Mesenchymal stem cell (in vitro differentiated cells and primary cell): ENCODE measurements at regions not wholly inside any gene's neighbourhood (a gene's known extent, or its start where the extent isn't known, plus 50 kb on each side); places are given as distances from the start of the nearest gene placed in this dataset.

Experiments used
- DNase-seq: peaks from one replicate; pipeline ENCODE4 v3.0.0-alpha.2; 2013
- H2AFZ ChIP-seq: one replicate; pipeline ENCODE4 v1.6.1; 2013; ENCODE audit warnings: low read depth, mild to moderate bottlenecking, control low read depth, inconsistent platforms, low read length, moderate library complexity
- H2AK5ac ChIP-seq: 2 replicates; pipeline ENCODE4 v1.6.1; 2013; ENCODE audit warnings: low read length, moderate library complexity, mild to moderate bottlenecking, inconsistent platforms; ENCODE audit not compliant: severe bottlenecking
- H2BK120ac ChIP-seq: one replicate; pipeline ENCODE4 v1.6.1; 2013; ENCODE audit warnings: low read depth, mild to moderate bottlenecking, inconsistent platforms, low read length, moderate library complexity
- H2BK12ac ChIP-seq, 2 experiments: one replicate each; pipeline ENCODE4 v1.6.1; 2013; ENCODE audit warnings: inconsistent platforms in 2 of 2, low read length in 2 of 2, mild to moderate bottlenecking in 2 of 2, moderate library complexity in 2 of 2, control low read depth in 1 of 2
- H2BK15ac ChIP-seq: one replicate; pipeline ENCODE4 v1.6.1; 2013; ENCODE audit warnings: mild to moderate bottlenecking, low read depth, inconsistent platforms; ENCODE audit not compliant: poor library complexity, severe bottlenecking
- H2BK5ac ChIP-seq: 2 replicates; pipeline ENCODE4 v1.6.1; 2013; ENCODE audit warnings: low read depth, mild to moderate bottlenecking, low read length, control low read depth, inconsistent platforms; ENCODE audit not compliant: poor library complexity, severe bottlenecking
- H3K14ac ChIP-seq, 2 experiments: one replicate each; pipeline ENCODE4 v1.6.1; 2013; ENCODE audit warnings: inconsistent platforms in 2 of 2, low read length in 2 of 2, control low read depth in 1 of 2, mild to moderate bottlenecking in 1 of 2, moderate library complexity in 1 of 2
- H3K18ac ChIP-seq, 2 experiments: one replicate each; pipeline ENCODE4 v1.6.1; 2013; ENCODE audit warnings: inconsistent platforms in 2 of 2, low read length in 2 of 2, control low read depth in 1 of 2, low read depth in 1 of 2, mild to moderate bottlenecking in 1 of 2
- H3K23ac ChIP-seq, 2 experiments: one replicate each; pipeline ENCODE4 v1.6.1; 2013; ENCODE audit warnings: inconsistent platforms in 2 of 2, low read length in 2 of 2, mild to moderate bottlenecking in 2 of 2, moderate library complexity in 2 of 2, control low read depth in 1 of 2
- H3K27ac ChIP-seq: 2 replicates; pipeline ENCODE4 v1.5.1; 2013; ENCODE audit warnings: mild to moderate bottlenecking, moderate library complexity, low read length, control low read depth, inconsistent platforms; ENCODE audit not compliant: poor library complexity, severe bottlenecking
- H3K27me3 ChIP-seq, 2 experiments: 2 replicates each; pipeline versions ENCODE4 v1.6.1 to v1.7.0; 2013; ENCODE audit warnings: low read length in 2 of 2, mild to moderate bottlenecking in 2 of 2, moderate library complexity in 2 of 2, control low read depth in 1 of 2, inconsistent platforms in 1 of 2; ENCODE audit not compliant: control insufficient read depth in 1 of 2, insufficient read depth in 1 of 2
- H3K36me3 ChIP-seq, 2 experiments: 2 replicates each; pipeline versions ENCODE4 v1.6.1 to v1.7.0; 2013; ENCODE audit warnings: low read length in 2 of 2, control low read depth in 1 of 2, inconsistent platforms in 1 of 2, low read depth in 1 of 2, mild to moderate bottlenecking in 1 of 2; ENCODE audit not compliant: insufficient read depth in 2 of 2, control insufficient read depth in 1 of 2
- H3K4ac ChIP-seq, 2 experiments: one replicate each; pipeline ENCODE4 v1.6.1; 2013; ENCODE audit warnings: inconsistent platforms in 2 of 2, low read length in 2 of 2, mild to moderate bottlenecking in 2 of 2, moderate library complexity in 2 of 2, control low read depth in 1 of 2, low read depth in 1 of 2
- H3K4me1 ChIP-seq: 2 replicates; pipeline ENCODE4 v1.6.1; 2013; ENCODE audit warnings: low read depth, low read length, control low read depth; ENCODE audit not compliant: control insufficient read depth, insufficient read depth
- H3K4me2 ChIP-seq: 2 replicates; pipeline ENCODE4 v1.6.1; 2013; ENCODE audit warnings: low read length, mild to moderate bottlenecking, inconsistent platforms; ENCODE audit not compliant: poor library complexity, severe bottlenecking
- H3K4me3 ChIP-seq, 2 experiments: 2 replicates each; pipeline versions ENCODE4 v1.5.1 to v1.7.0; 2013; ENCODE audit warnings: low read length in 2 of 2, mild to moderate bottlenecking in 2 of 2, control low read depth in 1 of 2, low read depth in 1 of 2; ENCODE audit not compliant: insufficient read depth in 1 of 2
- H3K79me1 ChIP-seq: replicated peaks from 2 replicates; pipeline ENCODE4 v1.6.1; 2013; ENCODE audit warnings: mild to moderate bottlenecking, control low read depth, low read length, inconsistent platforms; ENCODE audit not compliant: poor library complexity, severe bottlenecking
- H3K9ac ChIP-seq: 2 replicates; pipeline ENCODE4 v1.7.0; 2013; ENCODE audit warnings: mild to moderate bottlenecking, low read length, moderate library complexity
- H3K9me3 ChIP-seq: 2 replicates; pipeline ENCODE4 v1.7.0; 2013; ENCODE audit warnings: mild to moderate bottlenecking, low read length; ENCODE audit not compliant: control insufficient read depth
- H4K8ac ChIP-seq: one replicate; pipeline ENCODE4 v1.6.1; 2013; ENCODE audit warnings: inconsistent platforms, mild to moderate bottlenecking, low read length, moderate library complexity
- H4K91ac ChIP-seq: one replicate; pipeline ENCODE4 v1.6.1; 2013; ENCODE audit warnings: mild to moderate bottlenecking, low read length, inconsistent platforms
- WGBS: methylation state at CpG from one replicate; pipeline ENCODE4 v1.1.7; 2013; ENCODE audit warnings: mixed read lengths; 5-methylcytosine and 5-hydroxymethylcytosine counted together

DNA sequence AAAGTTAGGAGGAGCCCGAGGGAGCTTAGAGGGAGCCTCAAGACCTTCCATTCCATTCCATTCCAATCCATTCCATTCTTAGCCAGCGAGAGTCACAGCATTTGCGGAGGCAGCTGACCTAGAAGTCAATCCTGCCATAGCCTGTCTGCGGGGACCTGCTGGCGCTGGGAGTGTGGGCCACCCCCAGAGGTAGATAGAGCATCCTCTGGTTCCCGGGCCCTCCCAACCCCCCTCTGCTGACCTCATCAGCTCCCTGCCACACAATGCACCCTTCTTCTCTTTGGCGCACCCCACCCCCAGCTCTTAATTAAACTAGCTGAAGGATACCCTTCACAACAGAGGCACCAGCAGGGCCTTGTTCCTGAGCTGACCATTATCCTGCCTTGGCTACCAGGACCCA, 152.5 kb upstream of the ZMIZ1 start:
- Histone ChIP-seq H2AK5ac (no peak overlapping the region), H3K14ac (no peak overlapping the region), H3K4me3 (no peak overlapping the region), H3K9me3 (no peaks in the 10 kb centered on the region), H3K27ac (no peak overlapping the region), H2BK5ac (no peak overlapping the region), H3K4ac (no peak overlapping the region), H2AFZ (no peak overlapping the region), H3K9ac (no peak overlapping the region), H3K27me3 (peaks cover 13 to 28% of the 10 kb centered on the region in 2 experiments), H3K36me3 (no peaks in the 10 kb centered on the region), H4K91ac (no peak overlapping the region), H3K18ac (no peak overlapping the region), H2BK12ac (no peak overlapping the region), H3K4me2 (no peak overlapping the region), H3K23ac (no peak overlapping the region), H3K79me1 (no peaks in the 10 kb centered on the region), H2BK120ac (no peak overlapping the region), H3K4me1 (peaks cover 8% of the 10 kb centered on the region), H2BK15ac (no peak overlapping the region), H4K8ac (no peak overlapping the region)
- WGBS, result 84% methylated on average over 7 of the region's 7 CpGs
- DNase-seq, result no peak

DNA sequence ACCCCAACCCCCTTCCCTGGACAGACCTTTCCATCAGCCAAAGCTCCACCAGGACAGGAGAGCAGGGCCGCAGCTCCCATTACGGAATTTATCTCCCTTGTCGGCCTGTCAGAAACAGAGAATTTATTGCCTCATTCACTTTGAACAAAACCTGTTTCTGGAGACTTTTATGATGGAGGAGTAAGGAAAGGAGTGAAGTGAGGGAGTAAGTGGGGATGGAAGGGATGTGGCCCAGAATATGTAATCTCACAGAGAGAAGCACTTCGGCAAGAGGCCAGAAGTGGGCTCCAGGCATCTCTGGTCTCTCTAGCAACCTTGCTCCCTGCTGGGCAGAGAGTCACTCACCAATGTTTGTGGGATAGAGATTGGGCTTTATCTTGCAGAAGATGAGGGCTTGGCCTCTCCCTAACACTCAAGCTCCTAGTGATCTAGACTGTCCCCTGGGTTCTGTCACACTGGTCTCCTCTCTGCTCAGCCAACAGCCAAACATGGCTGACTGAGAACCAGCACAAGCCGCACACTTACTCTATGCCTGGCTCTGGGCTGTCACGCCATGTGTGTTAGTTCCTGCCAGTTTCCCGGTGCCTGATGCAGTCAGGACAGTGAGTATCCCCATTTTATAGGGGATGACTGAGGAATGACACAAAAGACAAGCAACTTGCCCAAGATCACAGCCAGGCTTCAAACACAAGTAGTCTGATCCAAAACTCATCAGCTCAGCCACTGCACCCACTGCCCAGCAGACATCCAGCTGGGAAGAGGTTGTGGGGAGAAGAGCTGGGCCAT, 149.4 kb upstream of the ZMIZ1 start:
- Histone ChIP-seq H3K27ac (no peak overlapping the region), H2BK12ac (no peak overlapping the region), H3K9me3 (no peaks in the 10 kb centered on the region), H3K36me3 (no peaks in the 10 kb centered on the region), H4K8ac (no peak overlapping the region), H3K27me3 (peaks cover 5 to 20% of the 10 kb centered on the region in 2 experiments), H3K18ac (no peak overlapping the region), H4K91ac (peak overlapping the region; percentile 55), H3K79me1 (no peaks in the 10 kb centered on the region), H3K9ac (no peak overlapping the region), H2BK5ac (no peak overlapping the region), H3K4ac (no peak overlapping the region), H3K4me1 (peaks cover 14% of the 10 kb centered on the region), H3K14ac (no peak overlapping the region), H2AK5ac (no peak overlapping the region), H3K23ac (no peak overlapping the region), H2AFZ (no peak overlapping the region), H2BK120ac (no peak overlapping the region), H2BK15ac (no peak overlapping the region), H3K4me3 (no peak overlapping the region), H3K4me2 (no peak overlapping the region)
- 77% methylated on average over 7 of the region's 7 CpGs for WGBS
- no peak for DNase-seq

DNA sequence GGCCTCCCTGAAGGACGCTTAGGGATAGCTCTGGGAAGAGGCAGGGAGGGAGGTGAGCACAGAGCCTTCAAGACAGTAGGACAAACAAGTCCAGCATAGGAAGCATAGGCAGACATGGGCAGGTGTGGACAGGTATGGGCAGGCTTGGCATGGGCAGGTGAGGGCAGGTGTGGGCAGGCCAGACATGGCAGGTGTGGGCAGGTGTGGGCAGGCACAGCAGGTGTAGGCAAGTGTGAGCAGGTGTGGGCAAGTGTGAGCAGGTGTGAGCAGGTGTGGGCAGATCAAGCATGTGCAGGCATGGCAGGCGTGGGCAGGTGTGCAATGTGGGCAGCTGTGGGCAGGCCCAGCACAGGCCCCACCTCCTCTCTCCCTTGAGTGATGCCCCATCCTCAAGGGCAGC, 148.8 kb upstream of the ZMIZ1 start:
- Histone ChIP-seq H3K79me1 (no peaks in the 10 kb centered on the region), H3K27me3 (peaks cover 0 to 20% of the 10 kb centered on the region in 2 experiments), H3K4me3 (no peak overlapping the region), H3K27ac (no peak overlapping the region), H2AFZ (no peak overlapping the region), H3K4ac (no peak overlapping the region), H2BK15ac (no peak overlapping the region), H3K9me3 (no peaks in the 10 kb centered on the region), H3K36me3 (no peaks in the 10 kb centered on the region), H3K23ac (no peak overlapping the region), H2AK5ac (no peak overlapping the region), H3K18ac (no peak overlapping the region), H3K14ac (peak overlapping the region in 1 of 2 experiments; percentile 56), H4K91ac (peak overlapping the region; percentile 53), H2BK120ac (no peak overlapping the region), H3K9ac (no peak overlapping the region), H4K8ac (no peak overlapping the region), H3K4me2 (no peak overlapping the region), H2BK12ac (peak overlapping the region in 1 of 2 experiments; percentile 40), H2BK5ac (no peak overlapping the region), H3K4me1 (peaks cover 13% of the 10 kb centered on the region)
- DNase-seq, result no peak
- 100% methylated on average over 2 of the region's 2 CpGs for WGBS

DNA sequence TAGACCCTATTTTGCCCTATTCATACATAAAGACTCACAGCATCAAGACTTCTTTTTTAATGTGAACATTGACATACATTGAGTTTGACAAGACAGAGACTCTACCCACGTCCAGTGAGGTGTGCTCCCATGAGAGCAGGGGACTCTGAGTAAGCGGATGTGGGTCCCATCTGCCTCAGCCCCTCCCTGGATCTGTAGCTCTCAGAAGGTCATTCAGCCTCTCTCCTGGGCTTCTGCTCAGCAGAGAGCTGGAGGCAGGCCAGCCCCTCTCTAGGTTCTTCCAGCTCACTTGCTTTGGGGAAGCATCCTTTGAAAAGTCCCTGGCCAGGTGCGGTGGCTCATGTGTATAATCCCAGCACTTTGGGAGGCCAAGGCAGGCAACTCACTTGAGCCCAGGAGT, 146.9 kb upstream of the ZMIZ1 start:
- no peak overlapping the region for H3K4me3 ChIP-seq
- H3K9me3 ChIP-seq, result no peaks in the 10 kb centered on the region
- WGBS, result 92% methylated on average over 3 of the region's 3 CpGs
- no peak overlapping the region for H3K4me2 ChIP-seq
- H2BK12ac ChIP-seq, result no peak overlapping the region
- H2BK5ac ChIP-seq, result no peak overlapping the region
- no peak for DNase-seq
- no peaks in the 10 kb centered on the region for H3K36me3 ChIP-seq
- no peak overlapping the region for H3K23ac ChIP-seq
- H2BK15ac ChIP-seq, result no peak overlapping the region
- no peak overlapping the region for H4K8ac ChIP-seq
- no peak overlapping the region for H2BK120ac ChIP-seq
- H3K4me1 ChIP-seq, result peaks cover 14% of the 10 kb centered on the region
- H3K14ac ChIP-seq, result no peak overlapping the region
- no peak overlapping the region for H4K91ac ChIP-seq
- H3K27ac ChIP-seq, result no peak overlapping the region
- H2AK5ac ChIP-seq, result no peak overlapping the region
- no peak overlapping the region for H3K4ac ChIP-seq
- H3K27me3 ChIP-seq, result peaks cover 0 to 19% of the 10 kb centered on the region in 2 experiments
- no peak overlapping the region for H2AFZ ChIP-seq
- H3K9ac ChIP-seq, result no peak overlapping the region
- no peak overlapping the region for H3K18ac ChIP-seq
- no peaks in the 10 kb centered on the region for H3K79me1 ChIP-seq
